MM.1S (cell line): ENCODE measurements at regions not wholly inside any gene's neighbourhood (a gene's known extent, or its start where the extent isn't known, plus 50 kb on each side); places are given as distances from the start of the nearest gene placed in this dataset.

Source experiments
- DNase-seq: peaks from one replicate; pipeline ENCODE4 v3.0.0-alpha.2; 2015
- H2AFZ ChIP-seq: fragments of 300-600 bp; sonication (generic); 2 replicates; pipeline ENCODE4 v1.6.0; 2016; ENCODE audit warnings: antibody characterized with exemption, low read length
- H3F3A ChIP-seq: fragments of 300-600 bp; sonication (generic); 2 replicates; pipeline ENCODE4 v1.6.1; 2016; ENCODE audit warnings: mild to moderate bottlenecking, antibody characterized with exemption, low read length, moderate library complexity, mixed read lengths; ENCODE audit not compliant: insufficient read depth
- H3K27ac ChIP-seq: fragments of 300-600 bp; sonication (generic); 2 replicates; pipeline ENCODE4 v1.5.1; 2016; ENCODE audit warnings: mild to moderate bottlenecking, low read length
- H3K27me3 ChIP-seq: fragments of 300-600 bp; sonication (generic); replicated peaks from 2 replicates; pipeline ENCODE4 v1.6.0; 2016; ENCODE audit warnings: low read length; ENCODE audit not compliant: insufficient read depth
- H3K36me3 ChIP-seq: fragments of 300-600 bp; sonication (generic); replicated peaks from 2 replicates; pipeline ENCODE4 v1.6.1; 2016; ENCODE audit warnings: mild to moderate bottlenecking, low read length, mixed read lengths; ENCODE audit not compliant: insufficient read depth
- H3K4me1 ChIP-seq: fragments of 300-600 bp; sonication (generic); 2 replicates; pipeline ENCODE4 v1.6.1; 2016; ENCODE audit warnings: low read length, mixed read lengths
- H3K4me2 ChIP-seq: fragments of 300-600 bp; sonication (generic); 2 replicates; pipeline ENCODE4 v1.6.0; 2016; ENCODE audit warnings: low read depth, low read length
- H3K4me3 ChIP-seq: fragments of 300-600 bp; sonication (generic); 2 replicates; pipeline ENCODE4 v1.5.1; 2016; ENCODE audit warnings: low read length, mixed read lengths
- H3K79me2 ChIP-seq: fragments of 300-600 bp; sonication (generic); 2 replicates; pipeline ENCODE4 v1.6.1; 2016; ENCODE audit warnings: mixed run types, low read length, mixed read lengths
- H3K9ac ChIP-seq: fragments of 300-600 bp; sonication (generic); 2 replicates; pipeline ENCODE4 v1.6.1; 2016; ENCODE audit warnings: low read length, mixed read lengths
- H3K9me2 ChIP-seq: fragments of 300-600 bp; sonication (generic); replicated peaks from 2 replicates; pipeline ENCODE4 v1.6.1; 2016; ENCODE audit warnings: mild to moderate bottlenecking, low read length, mixed read lengths; ENCODE audit not compliant: insufficient read depth
- H3K9me3 ChIP-seq: fragments of 300-600 bp; sonication (generic); replicated peaks from 2 replicates; pipeline ENCODE4 v1.6.1; 2016; ENCODE audit warnings: mild to moderate bottlenecking, low read length, mixed read lengths; ENCODE audit not compliant: insufficient read depth
- H4K20me1 ChIP-seq: fragments of 300-600 bp; sonication (generic); 2 replicates; pipeline ENCODE4 v1.6.1; 2016; ENCODE audit warnings: mild to moderate bottlenecking, low read length, moderate library complexity, mixed read lengths; ENCODE audit not compliant: insufficient read depth
- EZH2 ChIP-seq: fragments of 300-600 bp; sonication (generic); optimal IDR thresholded peaks from 2 replicates; pipeline ENCODE3; 2017; ENCODE audit warnings: low read depth, mild to moderate bottlenecking, antibody characterized with exemption, low read length, mixed read lengths
- EZH2phosphoT487 ChIP-seq: fragments of 300-600 bp; sonication (generic); IDR thresholded peaks from 2 replicates; pipeline ENCODE4 v1.6.1; 2018; ENCODE audit warnings: antibody characterized with exemption, low read length
- TF ChIP-seq, protein P1 (sequence below): fragments of 300-600 bp; sonication (generic); IDR thresholded peaks from 2 replicates; pipeline ENCODE4 v1.5.1; 2016; ENCODE audit warnings: antibody characterized with exemption, low read length, mixed read lengths

DNA sequence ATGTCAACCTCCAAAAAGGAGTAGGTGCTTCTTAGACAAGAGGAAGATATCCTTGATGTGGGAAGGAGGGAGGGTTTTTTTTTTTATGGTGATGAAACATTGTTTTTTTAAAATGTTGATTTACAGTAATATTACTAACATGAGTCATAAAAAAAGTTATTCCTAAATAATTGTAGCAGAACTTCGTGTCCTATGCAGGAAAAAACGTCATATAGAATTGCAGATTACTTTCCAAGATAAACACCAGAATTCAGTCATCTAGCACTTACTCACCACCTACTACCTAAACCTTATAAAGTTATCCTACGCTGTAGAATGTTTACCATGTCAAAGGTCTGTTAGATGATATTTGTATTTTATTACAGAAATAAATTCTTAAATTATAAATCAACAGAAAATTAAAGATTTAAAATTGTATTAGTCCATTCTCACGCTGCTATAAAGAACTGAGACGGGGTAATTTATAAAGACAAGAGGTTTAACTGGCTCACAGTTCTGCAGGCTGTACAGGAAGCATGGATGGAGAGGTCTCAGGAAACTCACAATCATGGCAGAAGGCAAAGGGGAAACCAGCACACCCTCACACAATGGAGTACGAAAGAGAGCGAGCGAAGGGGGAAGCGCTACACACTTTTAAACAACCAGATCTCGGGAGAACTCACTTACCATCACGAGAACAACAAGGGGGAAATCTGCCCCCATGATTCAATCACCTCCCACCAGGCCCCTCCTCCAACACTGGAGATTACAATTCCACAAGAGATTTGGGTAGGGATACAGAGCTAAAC is 105.2 kb upstream of the NEBL start:
- Histone ChIP-seq H4K20me1 (no peaks in the 10 kb centered on the region), H3K79me2 (no peaks in the 10 kb centered on the region), H3K9me3 (no peaks in the 10 kb centered on the region), H3K27ac (no peak overlapping the region), H3K36me3 (no peaks in the 10 kb centered on the region), H3F3A (no peaks in the 10 kb centered on the region), H3K27me3 (no peaks in the 10 kb centered on the region), H3K4me1 (no peaks in the 10 kb centered on the region), H3K9me2 (no peaks in the 10 kb centered on the region), H3K4me3 (no peak overlapping the region), H3K4me2 (no peak overlapping the region), H3K9ac (no peak overlapping the region), H2AFZ (no peak overlapping the region)
- TF ChIP-seq EZH2 (no peak), EZH2phosphoT487 (no peak)
- TF ChIP-seq, protein P1, sequence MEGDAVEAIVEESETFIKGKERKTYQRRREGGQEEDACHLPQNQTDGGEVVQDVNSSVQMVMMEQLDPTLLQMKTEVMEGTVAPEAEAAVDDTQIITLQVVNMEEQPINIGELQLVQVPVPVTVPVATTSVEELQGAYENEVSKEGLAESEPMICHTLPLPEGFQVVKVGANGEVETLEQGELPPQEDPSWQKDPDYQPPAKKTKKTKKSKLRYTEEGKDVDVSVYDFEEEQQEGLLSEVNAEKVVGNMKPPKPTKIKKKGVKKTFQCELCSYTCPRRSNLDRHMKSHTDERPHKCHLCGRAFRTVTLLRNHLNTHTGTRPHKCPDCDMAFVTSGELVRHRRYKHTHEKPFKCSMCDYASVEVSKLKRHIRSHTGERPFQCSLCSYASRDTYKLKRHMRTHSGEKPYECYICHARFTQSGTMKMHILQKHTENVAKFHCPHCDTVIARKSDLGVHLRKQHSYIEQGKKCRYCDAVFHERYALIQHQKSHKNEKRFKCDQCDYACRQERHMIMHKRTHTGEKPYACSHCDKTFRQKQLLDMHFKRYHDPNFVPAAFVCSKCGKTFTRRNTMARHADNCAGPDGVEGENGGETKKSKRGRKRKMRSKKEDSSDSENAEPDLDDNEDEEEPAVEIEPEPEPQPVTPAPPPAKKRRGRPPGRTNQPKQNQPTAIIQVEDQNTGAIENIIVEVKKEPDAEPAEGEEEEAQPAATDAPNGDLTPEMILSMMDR = no peak
- DNase-seq = no peak

DNA sequence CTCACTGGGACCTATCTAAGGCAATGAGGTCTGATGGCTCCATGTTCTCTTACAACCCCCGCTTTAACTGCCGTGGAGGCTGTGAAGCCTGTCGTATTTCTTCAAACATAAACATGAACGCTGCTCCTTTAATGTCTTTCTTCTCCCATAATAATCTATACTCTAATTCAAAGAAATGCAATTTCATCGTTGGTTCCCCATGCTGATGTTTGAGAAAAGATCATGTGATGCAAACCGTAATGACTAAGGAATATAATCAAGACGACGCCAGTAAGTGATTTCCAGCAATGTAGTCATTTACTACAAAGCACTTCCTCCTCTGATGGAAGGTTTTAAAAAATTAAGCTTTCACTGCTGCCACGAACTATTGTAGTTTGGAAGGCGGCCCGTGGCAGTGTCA is 102.6 kb upstream of the NEBL start:
- no peak overlapping the region for H3K4me3 ChIP-seq
- H3K4me2 ChIP-seq = no peak overlapping the region
- H3K4me1 ChIP-seq = no peaks in the 10 kb centered on the region
- no peak overlapping the region for H2AFZ ChIP-seq
- no peak overlapping the region for H3K9ac ChIP-seq
- no peaks in the 10 kb centered on the region for H3K9me2 ChIP-seq
- DNase-seq = no peak
- no peaks in the 10 kb centered on the region for H3K9me3 ChIP-seq
- no peaks in the 10 kb centered on the region for H3F3A ChIP-seq
- no peaks in the 10 kb centered on the region for H3K36me3 ChIP-seq
- H3K27ac ChIP-seq = no peak overlapping the region
- TF ChIP-seq, protein P1 = no peak
- TF ChIP-seq EZH2 (no peak), EZH2phosphoT487 (no peak)
- no peaks in the 10 kb centered on the region for H3K27me3 ChIP-seq
- no peaks in the 10 kb centered on the region for H4K20me1 ChIP-seq
- no peaks in the 10 kb centered on the region for H3K79me2 ChIP-seq

DNA sequence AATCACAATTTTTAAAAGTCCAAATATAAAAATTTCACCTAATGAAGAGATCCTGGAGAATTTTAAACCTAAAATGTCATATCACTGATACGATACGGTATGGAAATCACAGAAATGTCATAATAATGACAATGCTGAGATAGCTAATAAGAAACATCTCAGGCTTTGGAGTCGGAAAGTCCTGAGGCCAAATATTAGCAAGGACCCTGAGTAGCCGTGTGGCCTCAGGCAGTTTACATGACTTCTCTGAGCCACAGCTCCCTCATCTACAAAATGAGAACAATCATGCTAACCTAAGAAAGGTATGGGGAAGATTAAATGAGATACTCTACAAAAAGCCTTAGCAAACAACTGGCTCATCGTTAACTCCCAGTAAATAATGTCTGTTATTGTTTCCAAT is 100.9 kb upstream of the NEBL start:
- H4K20me1 ChIP-seq = no peaks in the 10 kb centered on the region
- no peaks in the 10 kb centered on the region for H3F3A ChIP-seq

More for the DNA sequence above, 100.9 kb upstream of the NEBL start:
- Histone ChIP-seq H3K4me1 (no peaks in the 10 kb centered on the region), H3K27ac (no peak overlapping the region), H3K4me3 (no peak overlapping the region), H3K9me2 (no peaks in the 10 kb centered on the region), H3K9me3 (no peaks in the 10 kb centered on the region), H3K36me3 (no peaks in the 10 kb centered on the region), H3K27me3 (no peaks in the 10 kb centered on the region), H3K9ac (no peak overlapping the region), H2AFZ (no peak overlapping the region), H3K4me2 (no peak overlapping the region), H3K79me2 (no peaks in the 10 kb centered on the region)
- no peak for TF ChIP-seq EZH2phosphoT487
- TF ChIP-seq, protein P1 = no peak
- TF ChIP-seq EZH2 = no peak
- DNase-seq = no peak
